GM18870 (cell line): ENCODE measurements at regions not wholly inside any gene's neighbourhood (a gene's known extent, or its start where the extent isn't known, plus 50 kb on each side); places are given as distances from the start of the nearest gene placed in this dataset.
"Not testable (repeated sequence)": the region's sequence is repeated elsewhere in the genome, so short reads cannot be mapped to it uniquely, and the experiment has no call there.

Experiments
- ATAC-seq: cut with Tn5 transposase; IDR thresholded peaks from one replicate; pipeline ENCODE4 v1.9.1; 2021; ENCODE audit warnings: moderate library complexity; ENCODE audit not compliant: unreplicated experiment

DNA sequence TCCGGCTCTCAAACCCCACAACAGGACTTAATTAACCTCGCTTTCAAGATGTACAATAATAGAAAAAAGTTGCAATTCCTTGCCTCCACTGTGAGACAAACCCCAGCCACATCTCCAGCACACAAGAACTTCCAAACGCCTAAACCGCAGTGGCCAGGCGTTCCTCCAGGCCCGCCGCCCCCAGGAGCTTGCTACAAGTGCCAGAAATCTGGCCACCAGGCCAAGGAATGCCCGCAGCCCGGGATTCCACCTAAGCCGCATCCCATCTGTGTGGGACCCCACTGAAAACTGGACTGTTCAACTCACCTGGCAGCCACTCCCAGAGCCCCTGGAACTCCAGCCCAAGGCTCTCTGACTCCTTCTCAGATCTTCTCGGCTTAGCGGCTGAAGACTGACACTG is 262.5 kb downstream of the SMARCA2 start:
- not testable (repeated sequence) for ATAC-seq

DNA sequence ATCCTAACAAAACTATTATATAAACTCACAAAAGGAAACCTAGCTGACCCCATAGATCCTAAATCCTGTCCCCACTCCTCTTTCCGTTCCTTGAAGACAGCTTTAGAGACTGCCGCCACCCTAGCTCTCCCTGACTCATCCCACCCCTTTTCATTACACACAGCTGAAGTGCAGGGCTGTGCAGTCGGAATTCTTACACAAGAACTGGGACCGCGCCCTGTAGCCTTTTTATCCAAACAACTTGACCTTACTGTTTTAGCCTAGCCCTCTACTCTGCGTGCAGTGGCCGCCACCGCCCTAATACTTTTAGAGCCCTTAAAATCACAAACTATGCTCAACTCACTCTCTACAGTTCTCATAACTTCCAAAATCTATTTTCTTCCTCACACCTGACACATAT is 264.0 kb downstream of the SMARCA2 start:
- ATAC-seq = not testable (repeated sequence)

DNA sequence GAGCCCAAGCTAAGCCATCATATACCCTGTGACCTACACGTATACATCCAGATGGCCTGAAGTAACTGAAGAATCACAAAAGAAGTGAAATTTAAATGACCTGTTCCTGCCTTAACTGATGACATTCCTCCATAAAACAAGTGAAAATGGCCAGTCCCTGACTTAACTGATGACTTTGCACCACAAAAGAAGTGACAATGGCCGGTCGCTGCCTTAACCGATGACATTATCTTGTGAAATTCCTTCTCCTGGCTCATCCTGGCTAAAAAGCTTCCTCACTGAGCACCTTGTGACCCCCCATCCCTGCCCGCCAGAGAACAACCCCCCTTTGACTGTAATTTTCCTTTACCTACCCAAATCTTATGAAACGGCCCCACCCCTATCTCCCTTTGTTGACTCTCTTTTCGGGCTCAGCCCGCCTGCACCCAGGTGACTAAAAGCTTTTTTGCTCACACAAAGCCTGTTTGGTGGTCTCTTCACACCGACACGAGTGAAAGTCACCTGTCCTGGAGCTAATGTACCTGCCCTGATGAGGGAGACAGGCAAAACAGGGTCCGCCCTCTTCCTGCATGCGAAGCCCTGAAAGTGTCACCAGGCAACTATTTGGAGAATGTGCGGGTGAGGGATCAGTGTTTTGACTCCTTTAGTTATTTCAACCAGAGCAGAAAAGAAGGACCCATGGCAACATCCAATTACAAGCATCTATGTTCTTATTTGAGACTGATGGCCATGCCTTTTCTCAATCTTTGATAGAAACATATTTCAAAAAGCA is 266.1 kb downstream of the SMARCA2 start:
- no peak for ATAC-seq

DNA sequence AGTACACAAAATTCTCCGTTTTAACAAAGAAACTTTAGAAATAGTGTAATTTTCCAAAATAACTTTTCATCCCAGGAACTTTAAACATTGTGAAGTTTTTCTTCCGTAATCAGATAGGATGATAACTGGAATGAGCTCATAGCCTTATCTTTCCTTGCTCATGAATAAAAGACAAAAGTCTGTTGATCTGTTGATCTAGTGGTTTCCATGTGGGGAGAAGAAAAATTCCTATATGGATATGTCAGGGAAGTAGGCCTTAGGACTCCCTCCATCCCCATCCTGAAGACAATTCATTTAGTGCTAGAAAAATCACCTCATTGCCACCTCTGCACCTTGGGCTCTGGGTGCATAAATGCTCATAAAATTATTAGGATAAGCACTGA is 266.6 kb downstream of the SMARCA2 start:
- ATAC-seq = no peak

DNA sequence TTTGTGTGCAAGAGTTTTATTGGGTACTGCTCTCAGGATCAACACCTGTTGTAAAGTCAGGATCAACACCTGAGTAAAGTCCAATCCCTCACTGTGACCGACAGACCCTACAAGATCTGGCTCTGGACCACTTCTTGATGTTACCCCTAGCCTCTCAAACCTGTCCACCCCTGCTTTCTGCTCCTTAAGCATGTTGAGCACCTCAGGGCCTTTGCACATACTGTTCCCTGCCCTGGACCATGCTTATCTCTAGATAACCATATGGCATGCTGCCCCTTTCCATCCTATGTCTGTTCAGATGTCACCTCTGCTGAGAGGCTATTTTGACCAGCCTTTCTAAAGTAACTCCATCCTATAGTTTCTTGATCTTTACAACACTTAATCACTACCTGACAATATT is 269.6 kb downstream of the SMARCA2 start:
- ATAC-seq = no peak

DNA sequence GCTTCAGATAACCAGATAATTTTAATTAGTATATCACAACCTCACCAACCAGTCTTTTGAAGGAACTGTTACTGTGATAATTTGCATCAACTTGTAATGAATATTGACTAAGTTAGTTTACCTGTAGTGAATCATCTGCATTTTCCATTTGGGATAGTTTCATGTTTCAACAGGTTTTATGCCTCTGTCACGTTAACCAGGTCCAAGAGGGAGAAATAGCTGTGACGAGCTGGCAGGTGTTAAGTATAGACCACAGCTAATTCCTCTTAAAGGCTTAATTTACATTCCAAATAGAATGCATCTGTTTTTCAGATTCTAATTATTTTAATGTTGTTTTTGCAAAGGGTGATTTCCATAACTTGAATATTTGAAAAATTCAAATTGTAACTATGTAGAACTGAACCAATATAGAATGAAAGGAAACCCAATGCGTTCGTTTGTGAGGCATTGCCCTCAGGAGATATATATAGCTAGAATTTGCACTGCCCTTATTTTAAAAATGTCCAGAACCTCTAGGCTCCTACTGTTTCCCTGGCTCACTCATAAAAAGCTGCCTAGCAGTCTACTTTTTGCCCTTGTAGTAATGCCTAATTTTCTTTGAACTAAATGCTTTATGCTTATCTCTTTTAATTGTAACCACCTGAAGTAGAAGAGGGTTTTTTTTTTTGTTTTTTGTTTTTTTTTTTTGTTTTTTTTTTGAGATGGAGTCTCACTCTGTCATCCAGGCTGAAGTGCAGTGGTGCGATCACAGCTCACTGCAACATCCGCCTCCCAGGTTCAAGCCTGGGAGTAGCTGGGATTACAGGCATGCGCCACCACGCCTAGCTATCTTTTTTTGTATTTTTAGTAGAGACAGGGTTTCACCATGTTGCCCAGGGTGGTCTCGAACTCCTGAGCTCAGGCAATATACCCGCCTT is 270.5 kb downstream of the SMARCA2 start:
- no peak for ATAC-seq

DNA sequence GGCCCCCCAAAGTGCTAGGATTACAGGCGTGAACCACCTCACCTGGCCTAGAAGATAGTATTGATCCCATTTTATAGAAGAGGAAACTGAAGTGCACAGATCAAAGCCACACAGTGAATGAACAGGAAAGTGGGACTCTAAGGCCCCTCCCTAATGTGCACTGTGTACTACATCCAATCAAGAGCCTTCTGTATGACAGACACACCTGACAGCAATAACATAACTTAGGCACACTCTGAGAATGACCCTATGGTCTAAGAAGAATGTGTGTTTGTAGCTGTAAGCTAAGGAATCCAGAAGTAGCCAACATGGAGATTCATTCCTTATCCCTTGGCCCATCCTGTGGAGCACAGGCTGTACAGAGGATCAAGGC is 271.2 kb downstream of the SMARCA2 start:
- ATAC-seq = no peak

DNA sequence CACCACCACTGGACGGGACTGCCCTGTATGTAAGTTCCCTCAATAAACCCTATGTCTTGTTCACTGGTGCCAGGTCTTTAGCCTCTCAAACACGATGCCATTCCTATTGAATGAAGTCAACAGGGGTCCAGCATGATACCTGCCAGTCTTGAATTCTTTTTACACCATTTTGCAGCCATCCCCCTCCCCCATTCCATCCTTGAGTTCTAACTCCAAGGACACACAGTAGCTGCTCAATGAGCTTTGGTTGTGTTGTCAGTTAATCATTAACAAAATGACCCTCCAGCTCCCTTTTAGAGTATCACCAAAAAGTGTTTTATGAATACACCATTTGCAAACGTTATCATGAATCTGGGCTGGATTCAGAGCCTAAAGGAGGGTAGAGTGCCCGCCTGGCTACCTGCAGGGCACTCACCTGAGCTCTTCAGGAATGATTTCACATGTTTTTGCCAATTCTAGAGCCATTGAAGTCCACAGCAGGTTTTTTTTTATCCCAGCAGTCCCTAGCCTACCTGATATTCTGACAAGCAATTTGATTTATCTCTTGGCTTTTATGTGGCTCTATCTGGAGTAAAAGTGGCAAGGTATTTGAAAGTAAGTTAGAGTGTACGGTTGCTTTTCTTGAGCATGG is 271.8 kb downstream of the SMARCA2 start:
- no peak for ATAC-seq

DNA sequence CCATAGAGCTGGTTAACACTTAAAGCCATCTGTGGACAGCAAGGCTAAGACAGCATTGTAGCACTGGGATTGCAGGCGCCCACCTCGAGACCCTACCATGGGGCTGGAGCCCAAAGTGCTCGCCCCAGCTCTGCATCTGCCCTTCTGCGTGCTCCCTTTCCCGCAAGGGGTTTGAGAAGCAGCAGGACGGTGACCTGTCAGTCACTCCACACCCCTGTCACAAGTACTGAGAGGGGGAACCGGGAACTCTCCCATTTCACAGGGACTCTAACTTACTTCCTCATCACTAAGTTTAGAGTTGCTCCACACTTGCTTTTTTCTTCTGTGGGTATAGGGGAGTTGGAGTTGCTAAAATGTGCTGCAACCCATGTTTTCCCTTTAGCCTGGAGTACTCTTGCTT is 273.2 kb downstream of the SMARCA2 start:
- ATAC-seq = no peak

DNA sequence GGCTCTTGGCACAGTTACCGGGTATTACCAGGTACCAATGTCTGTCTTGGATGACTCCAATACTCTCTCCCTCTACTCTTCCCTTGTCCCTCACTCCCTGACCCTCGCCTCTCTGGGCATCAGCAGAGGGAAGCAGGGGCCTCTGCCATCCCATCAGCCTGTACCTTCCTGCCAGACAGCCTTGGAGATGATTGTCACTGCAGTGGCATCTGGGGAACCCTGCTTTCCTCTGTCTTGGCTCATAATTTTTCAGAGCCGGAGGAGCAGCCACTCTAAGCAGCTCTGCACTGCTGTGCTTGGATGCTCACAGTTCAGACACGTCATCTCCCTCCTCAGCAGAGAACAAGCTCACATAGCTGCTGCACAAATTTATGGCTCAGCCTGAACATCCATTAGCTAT is 274.1 kb downstream of the SMARCA2 start:
- no peak for ATAC-seq

DNA sequence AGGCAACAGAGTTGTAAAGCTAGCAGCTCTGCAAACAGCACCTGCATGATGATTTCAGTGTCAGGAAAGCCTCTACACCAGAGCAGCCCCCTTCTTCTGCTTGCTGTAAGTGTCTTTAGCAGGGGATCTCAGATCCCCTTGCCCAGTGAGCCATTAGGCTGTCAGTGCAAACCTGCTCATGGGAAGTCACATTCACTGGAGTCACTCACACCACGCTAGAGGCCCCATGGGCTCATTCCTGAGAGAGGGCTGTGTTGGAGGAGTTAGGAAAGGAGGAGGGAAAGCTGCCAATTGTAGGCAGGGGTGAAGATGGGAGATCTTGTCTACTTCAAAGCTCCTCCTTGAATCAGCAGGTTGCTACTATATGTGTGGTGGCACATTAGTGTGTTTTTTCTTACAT is 275.2 kb downstream of the SMARCA2 start:
- no peak for ATAC-seq

DNA sequence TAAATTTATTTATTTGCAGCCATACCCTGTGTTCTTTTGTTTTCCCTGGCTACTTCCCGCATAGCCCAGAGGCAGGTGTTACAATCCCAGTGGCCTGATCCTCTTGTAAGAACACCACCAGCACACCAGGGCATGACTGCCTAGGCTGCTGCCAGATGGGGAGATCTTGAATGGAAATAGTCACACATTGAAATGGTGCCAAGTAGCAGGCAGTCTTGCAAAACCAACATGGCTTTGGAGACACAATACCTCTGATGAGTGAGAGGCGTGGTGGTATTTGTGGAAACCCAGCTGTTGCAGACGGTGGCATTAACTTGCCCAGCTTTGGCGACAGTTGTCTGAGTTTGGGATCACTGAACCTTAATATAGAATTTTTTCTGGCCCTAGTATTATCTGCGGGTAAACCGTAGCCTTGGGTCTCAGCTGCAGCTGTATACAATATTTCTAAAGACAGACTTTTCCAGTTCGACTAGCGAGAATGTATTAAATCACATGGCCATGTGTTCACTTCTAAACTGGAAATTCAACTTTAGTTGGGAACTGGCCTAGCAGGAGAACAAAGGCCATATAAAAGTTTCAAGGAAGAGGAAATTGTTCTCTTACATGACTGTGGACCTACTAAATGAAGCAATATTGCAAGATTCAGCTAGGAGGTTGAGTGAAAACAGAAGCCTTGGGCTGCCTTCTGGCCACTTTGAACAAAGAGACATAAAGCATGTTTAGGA is 277.0 kb downstream of the SMARCA2 start:
- no peak for ATAC-seq

DNA sequence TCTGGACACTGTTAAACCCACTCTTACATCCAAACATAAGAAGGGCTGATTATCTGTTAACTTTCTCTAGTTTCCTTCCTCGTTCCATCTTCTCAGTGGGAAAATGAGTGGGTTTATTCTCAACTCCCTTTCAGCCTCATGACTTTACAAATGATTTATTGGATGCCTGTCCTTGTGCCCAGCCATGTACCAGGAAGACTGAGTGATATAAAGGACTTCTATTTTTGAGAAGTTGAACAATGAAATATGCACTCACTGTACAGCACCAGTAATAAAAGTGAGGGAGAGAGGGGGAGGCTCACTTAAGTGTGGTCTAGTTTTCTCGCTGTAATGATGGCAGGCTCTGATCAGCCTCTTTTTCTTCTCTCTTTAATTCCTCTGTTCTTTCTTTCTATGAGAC is 277.6 kb downstream of the SMARCA2 start:
- no peak for ATAC-seq

DNA sequence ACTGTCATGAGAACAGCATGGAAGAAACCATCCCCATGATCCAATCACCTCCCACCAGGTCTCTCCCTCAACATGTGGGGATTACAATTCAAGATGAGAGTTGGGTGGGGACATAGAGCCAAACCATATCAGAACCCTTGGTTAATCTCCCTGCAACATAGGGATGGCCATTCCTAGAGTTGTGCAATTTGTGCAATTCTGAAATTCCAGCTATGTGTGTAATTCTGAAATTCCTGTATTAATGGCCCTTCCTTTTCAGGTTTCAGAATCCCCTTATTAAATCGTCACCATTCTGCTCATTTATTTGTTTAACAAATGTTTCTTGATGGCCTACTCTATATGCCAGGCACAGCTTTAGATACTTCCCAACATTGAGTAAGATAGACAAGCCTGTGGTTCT is 282.6 kb downstream of the SMARCA2 start:
- ATAC-seq = no peak

DNA sequence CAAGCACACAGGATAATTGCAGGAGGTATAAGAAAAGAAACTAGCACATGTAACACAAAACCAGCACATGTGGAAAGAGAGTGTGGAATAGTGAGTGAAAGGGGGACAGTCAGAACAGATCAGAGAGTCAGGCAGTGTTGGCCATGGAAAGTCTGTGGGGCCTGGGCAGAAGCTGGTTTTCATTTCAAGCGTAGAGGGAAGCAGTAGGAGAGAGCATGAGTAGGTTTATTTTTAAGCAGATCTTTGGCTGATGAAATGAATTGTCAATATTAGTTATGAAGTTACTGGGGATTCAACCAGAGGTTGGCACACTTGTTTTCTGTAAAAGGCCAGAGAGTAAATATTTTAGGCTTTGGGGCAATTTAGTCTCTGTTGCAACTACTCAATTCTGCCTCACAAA is 283.1 kb downstream of the SMARCA2 start:
- no peak for ATAC-seq

DNA sequence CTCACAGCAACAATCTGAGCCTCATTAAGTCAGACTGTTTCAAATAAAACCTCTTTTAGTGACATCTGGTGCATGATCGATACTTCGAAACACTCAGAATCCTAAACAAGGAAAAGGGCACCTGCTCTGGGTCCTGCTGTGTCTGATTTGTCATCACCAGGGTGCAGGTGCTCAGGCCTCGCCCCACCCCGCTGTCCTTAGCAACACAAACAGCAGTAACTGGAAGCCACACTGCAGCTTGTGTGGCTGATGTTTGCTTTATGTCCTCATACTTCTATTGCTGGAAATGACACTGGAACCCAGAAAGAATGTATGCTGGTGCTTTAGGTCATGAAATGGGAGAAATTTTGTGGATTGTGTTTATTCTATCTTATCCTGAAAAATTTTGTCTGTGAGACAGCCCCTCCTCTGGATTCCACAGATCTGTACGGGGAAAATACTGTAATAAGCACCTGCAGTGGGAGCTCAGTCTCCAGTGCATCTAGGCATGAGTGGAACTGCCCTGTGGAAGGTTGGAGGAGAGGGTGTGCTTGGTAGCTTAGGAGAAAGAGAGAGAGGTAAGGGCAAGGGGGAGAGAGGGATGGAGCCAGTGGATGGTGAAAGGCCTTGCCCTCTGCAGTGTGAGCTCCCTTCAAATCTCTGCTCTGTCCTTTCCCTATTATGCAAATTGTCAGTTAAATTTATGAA is 284.2 kb downstream of the SMARCA2 start:
- ATAC-seq = no peak

DNA sequence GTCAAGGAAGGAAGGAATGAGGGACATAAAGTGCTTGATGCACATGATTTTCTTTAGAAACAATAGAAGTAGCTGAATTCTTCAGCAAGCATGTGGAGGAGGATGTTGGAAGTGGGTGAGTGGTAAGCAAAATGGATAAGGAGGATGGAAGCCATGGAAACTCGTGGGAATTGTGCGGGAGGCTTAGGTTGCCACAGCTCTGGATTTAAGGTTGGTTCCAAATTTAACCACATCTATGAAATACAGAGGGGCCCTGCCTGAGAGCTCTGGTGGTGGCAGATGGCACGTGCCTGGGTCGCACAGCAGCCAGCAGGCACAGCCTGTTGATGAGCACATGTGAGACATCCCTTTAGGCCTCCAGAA is 284.7 kb downstream of the SMARCA2 start:
- ATAC-seq = no peak

DNA sequence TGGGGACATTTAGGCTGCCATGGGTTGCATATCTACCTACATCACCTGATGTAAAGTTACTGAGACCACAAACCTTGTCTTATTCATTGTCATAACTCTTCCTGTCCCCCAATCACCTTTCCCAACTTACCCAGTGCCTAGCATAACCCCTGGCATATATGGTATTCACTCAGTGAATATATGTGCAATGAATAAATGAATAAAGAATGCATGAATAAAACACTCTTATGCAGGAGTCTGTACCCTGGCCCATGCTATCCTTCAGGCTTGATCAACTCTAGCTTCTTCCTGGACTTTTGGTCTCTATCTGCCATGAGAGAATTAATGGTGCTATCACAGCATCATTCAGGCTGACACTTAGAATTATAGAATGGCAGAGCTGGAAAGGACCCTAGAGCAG is 285.2 kb downstream of the SMARCA2 start:
- no peak for ATAC-seq

DNA sequence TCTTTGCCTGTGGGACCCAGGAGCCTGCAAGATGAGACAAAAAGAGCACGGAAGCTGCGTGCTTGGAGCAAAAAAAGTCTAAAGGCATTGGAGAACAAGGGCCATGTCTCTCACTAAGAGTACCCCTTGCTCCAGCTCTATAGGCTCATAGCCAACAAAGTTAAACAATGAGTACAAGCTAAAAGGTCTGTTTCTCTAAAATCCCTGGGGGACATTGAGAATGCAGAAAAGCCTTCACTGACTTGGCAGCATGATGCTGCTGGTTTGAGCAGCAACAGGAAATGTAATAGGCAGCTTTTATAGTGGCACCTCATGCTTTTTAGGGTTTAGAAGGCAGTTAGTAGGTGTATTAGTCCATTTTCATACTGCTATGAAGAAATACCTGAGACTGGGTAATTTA is 287.5 kb downstream of the SMARCA2 start:
- ATAC-seq = no peak

DNA sequence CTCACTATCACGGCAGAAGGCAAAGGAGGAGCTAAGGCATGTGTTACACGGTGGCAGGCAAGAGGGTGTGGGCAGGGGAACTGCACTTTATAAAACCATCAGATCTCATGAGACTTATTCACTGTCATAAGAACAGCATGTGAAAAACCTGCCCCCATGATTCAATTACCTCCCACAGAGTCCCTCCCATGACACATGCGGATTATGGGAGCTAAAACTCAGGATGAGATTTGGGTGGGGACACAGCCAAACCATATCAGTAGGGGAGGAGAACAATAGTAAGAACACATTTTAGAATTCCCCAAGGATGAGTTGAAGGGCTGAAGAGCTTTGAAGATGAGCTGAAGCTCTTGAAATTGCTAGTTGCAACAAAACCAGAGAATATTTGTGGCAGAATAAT is 287.9 kb downstream of the SMARCA2 start:
- ATAC-seq = no peak

DNA sequence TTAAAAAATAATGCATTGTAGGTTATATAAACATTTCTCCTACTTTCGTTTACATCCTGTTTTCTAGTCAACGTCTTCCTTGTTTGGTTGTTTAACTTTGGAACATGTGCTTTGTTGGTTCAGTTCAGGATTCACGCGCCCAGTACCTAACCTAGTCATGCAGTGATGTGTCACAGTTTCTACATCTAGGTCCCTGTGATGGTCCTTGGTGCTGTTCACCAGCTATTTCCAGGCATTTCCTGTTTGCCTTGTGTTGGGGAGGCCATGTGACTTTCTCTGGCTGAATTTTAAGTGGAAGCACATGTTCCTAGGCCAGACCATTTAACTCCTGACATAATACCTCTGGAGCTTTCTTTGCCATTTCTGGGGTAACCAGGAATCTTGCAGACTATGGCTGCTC is 292.3 kb downstream of the SMARCA2 start:
- no peak for ATAC-seq
